GM13976 (cell line): ENCODE measurements at regions not wholly inside any gene's neighbourhood (a gene's known extent, or its start where the extent isn't known, plus 50 kb on each side); places are given as distances from the start of the nearest gene placed in this dataset.

Source experiments
- DNase-seq: peaks from one replicate; pipeline ENCODE4 v3.0.0; 2012; ENCODE audit warnings: low spot score
- CTCF ChIP-seq: IDR thresholded peaks from 2 replicates; pipeline ENCODE4 v1.5.1; 2012; ENCODE audit warnings: borderline replicate concordance, mild to moderate bottlenecking; ENCODE audit not compliant: insufficient read depth; ENCODE audit errors: extremely low read depth, missing control alignments, control extremely low read depth
- in situ Hi-C: fragments of 300-500 bp; cut with MboI; formaldehyde crosslinking; loops from one replicate; pipeline ENCODE4 v1.12.0; 2022; ENCODE audit warnings: low sequenced_read_pairs, mixed read lengths, inconsistent platforms; ENCODE audit not compliant: unreplicated experiment

- in situ Hi-C loops, result no loop called here
- TF ChIP-seq CTCF, result no peak
- no peak for DNase-seq
Observed at GRCh38 chr20:50298554-50299324, 108.1 kb downstream of the CEBPB start.

- in situ Hi-C loops, result no loop called here
- DNase-seq, result no peak
- TF ChIP-seq CTCF, result no peak
Observed at GRCh38 chr20:50299325-50299629, 108.6 kb downstream of the CEBPB start.

GRCh38 chr20:50301165-50301564 lies 110.5 kb downstream of the CEBPB start:
- no peak for TF ChIP-seq CTCF
- in situ Hi-C loops, result no loop called here
- no peak for DNase-seq

GRCh38 chr20:50301712-50302111 lies 111.1 kb downstream of the CEBPB start:
- DNase-seq, result no peak
- TF ChIP-seq CTCF, result no peak
- in situ Hi-C loops, result no loop called here

GRCh38 chr20:50302341-50303057 lies 111.9 kb downstream of the CEBPB start:
- no peak for TF ChIP-seq CTCF
- in situ Hi-C loops, result no loop called here
- no peak for DNase-seq

GRCh38 chr20:50303573-50304500 lies 113.2 kb downstream of the CEBPB start:
- in situ Hi-C loops, result no loop called here

More at GRCh38 chr20:50303573-50304500, 113.2 kb downstream of the CEBPB start:
- no peak for DNase-seq
- TF ChIP-seq CTCF, result no peak
